K562 (cell line): ENCODE measurements at regions not wholly inside any gene's neighbourhood (a gene's known extent, or its start where the extent isn't known, plus 50 kb on each side); places are given as distances from the start of the nearest gene placed in this dataset.

Source experiments
- ARID2 ChIP-seq: fragments of 450-650 bp; IDR thresholded peaks from 2 replicates; pipeline ENCODE4 v1.6.1; 2017; ENCODE audit warnings: antibody characterized with exemption, mild to moderate bottlenecking
- ARNT ChIP-seq, 2 experiments: fragments of 450-650 bp; IDR thresholded peaks; 2 replicates each; pipeline ENCODE4 v1.6.1; 2016; ENCODE audit warnings: mild to moderate bottlenecking in 1 of 2
- BRF1 ChIP-seq: IDR thresholded peaks from 3 replicates; pipeline ENCODE4 v1.6.1; 2011; ENCODE audit warnings: borderline replicate concordance, mild to moderate bottlenecking; ENCODE audit not compliant: insufficient read length; ENCODE audit errors: extremely low read depth
- E2F3 ChIP-seq: fragments of 250-450 bp; sonication (Bioruptor Pico); IDR thresholded peaks from 2 replicates; pipeline ENCODE4 v1.4.0; 2020; ENCODE audit warnings: mild to moderate bottlenecking
- EZH2 ChIP-seq: IDR thresholded peaks from 2 replicates; pipeline ENCODE4 v1.6.1; 2012; ENCODE audit warnings: low read depth, mild to moderate bottlenecking, inconsistent platforms, low read length, borderline replicate concordance
- KAT7 ChIP-seq: sonication (generic); formaldehyde crosslinking; IDR thresholded peaks from 2 replicates; pipeline ENCODE4 v1.8.0; 2022; ENCODE audit warnings: missing genetic modification reagents, mild to moderate bottlenecking, borderline replicate concordance
- NR1H2 ChIP-seq: sonication (generic); formaldehyde crosslinking; IDR thresholded peaks from 2 replicates; pipeline ENCODE4 v1.4.0; 2020; ENCODE audit warnings: mild to moderate bottlenecking, missing genetic modification reagents
- RAD21 ChIP-seq, 2 experiments: fragments of 250-450 bp in 1 of 2; fragments of 450-650 bp in 1 of 2; sonication (Bioruptor Pico) in 1 of 2; formaldehyde crosslinking in 1 of 2; IDR thresholded peaks in 1 of 2; conservative IDR thresholded peaks in 1 of 2; 2 replicates each; pipeline versions ENCODE4 v1.4.0 to v1.8.0; 2020 to 2022; ENCODE audit warnings: mild to moderate bottlenecking in 2 of 2, moderate library complexity in 1 of 2
- RNF2 ChIP-seq: sonication (generic); IDR thresholded peaks from 2 replicates; pipeline ENCODE4 v1.6.1; 2016
- SAFB ChIP-seq: fragments of 200-400 bp; formaldehyde crosslinking; IDR thresholded peaks from 2 replicates; pipeline ENCODE4 v1.6.1; 2017; ENCODE audit warnings: low read depth, low read length, borderline replicate concordance
- ZNF134 ChIP-seq: fragments of 250-450 bp; sonication (Bioruptor Pico); conservative IDR thresholded peaks from 2 replicates; pipeline ENCODE4 v1.4.0; 2020
- ZNF785 ChIP-seq: fragments of 250-450 bp; sonication (Bioruptor Pico); IDR thresholded peaks from 2 replicates; pipeline ENCODE4 v1.4.0; 2020; ENCODE audit warnings: mild to moderate bottlenecking
- TF ChIP-seq, protein P1 (sequence below): sonication (generic); formaldehyde crosslinking; IDR thresholded peaks from 2 replicates; pipeline ENCODE4 v1.8.1; 2023; ENCODE audit warnings: mild to moderate bottlenecking, missing genetic modification reagents

DNA sequence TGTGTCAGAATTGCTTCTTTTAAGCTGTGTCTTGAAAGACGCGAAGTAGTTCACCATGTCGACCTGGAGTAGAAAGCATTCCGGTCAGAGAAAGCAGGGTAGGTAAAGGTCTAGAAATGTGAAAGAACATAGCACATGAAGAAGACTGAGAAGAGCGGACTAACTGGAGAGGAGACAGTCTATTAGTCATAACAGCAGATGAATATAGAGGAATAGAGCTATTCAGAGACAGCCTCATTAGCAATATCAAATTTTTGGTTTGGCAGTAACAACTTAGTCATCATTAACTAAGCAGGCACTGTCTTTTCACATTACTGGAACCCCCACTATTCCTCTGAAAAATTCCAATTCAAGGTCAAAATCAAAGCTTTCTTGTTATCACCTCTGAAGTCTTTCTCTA, 678.8 kb downstream of the DIPK2A start (continued):
- TF ChIP-seq, protein P1, sequence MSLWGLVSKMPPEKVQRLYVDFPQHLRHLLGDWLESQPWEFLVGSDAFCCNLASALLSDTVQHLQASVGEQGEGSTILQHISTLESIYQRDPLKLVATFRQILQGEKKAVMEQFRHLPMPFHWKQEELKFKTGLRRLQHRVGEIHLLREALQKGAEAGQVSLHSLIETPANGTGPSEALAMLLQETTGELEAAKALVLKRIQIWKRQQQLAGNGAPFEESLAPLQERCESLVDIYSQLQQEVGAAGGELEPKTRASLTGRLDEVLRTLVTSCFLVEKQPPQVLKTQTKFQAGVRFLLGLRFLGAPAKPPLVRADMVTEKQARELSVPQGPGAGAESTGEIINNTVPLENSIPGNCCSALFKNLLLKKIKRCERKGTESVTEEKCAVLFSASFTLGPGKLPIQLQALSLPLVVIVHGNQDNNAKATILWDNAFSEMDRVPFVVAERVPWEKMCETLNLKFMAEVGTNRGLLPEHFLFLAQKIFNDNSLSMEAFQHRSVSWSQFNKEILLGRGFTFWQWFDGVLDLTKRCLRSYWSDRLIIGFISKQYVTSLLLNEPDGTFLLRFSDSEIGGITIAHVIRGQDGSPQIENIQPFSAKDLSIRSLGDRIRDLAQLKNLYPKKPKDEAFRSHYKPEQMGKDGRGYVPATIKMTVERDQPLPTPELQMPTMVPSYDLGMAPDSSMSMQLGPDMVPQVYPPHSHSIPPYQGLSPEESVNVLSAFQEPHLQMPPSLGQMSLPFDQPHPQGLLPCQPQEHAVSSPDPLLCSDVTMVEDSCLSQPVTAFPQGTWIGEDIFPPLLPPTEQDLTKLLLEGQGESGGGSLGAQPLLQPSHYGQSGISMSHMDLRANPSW = no peak
- no peak for TF ChIP-seq KAT7 (CRISPR knock-in tag)
- TF ChIP-seq BRF1 = no peak
- TF ChIP-seq ARID2 = no peak
- TF ChIP-seq RAD21 (CRISPR knock-in tag; conservative IDR thresholded peaks at IDR 0.05 in 1 of 2, IDR thresholded peaks at IDR 0.05 in 1 of 2) = no peak
- TF ChIP-seq RNF2 = no peak
- no peak for TF ChIP-seq ZNF134 (CRISPR knock-in tag)
- TF ChIP-seq NR1H2 (CRISPR knock-in tag) = no peak
- no peak for TF ChIP-seq EZH2
- TF ChIP-seq ARNT (IDR thresholded peaks at IDR 0.05) = no peak
- TF ChIP-seq ZNF785 (CRISPR knock-in tag) = no peak
- TF ChIP-seq SAFB = no peak
- no peak for TF ChIP-seq E2F3
